Fibroblast of villous mesenchyme (primary cell): ENCODE measurements at regions not wholly inside any gene's neighbourhood (a gene's known extent, or its start where the extent isn't known, plus 50 kb on each side); places are given as distances from the start of the nearest gene placed in this dataset.

Source experiments
- DNase-seq: peaks from one replicate; pipeline ENCODE4 v3.0.0-alpha.2; 2010; ENCODE audit warnings: low read depth
- H3K4me3 ChIP-seq: 2 replicates; pipeline ENCODE4 v1.5.1; 2011; ENCODE audit warnings: low read depth, mild to moderate bottlenecking, low read length
- CTCF ChIP-seq: IDR thresholded peaks from 2 replicates; pipeline ENCODE4 v1.5.1; 2012; ENCODE audit warnings: low read depth, mild to moderate bottlenecking, low read length; ENCODE audit not compliant: insufficient read depth

GRCh38 chr13:106318941-106319411 lies 216.5 kb downstream of the EFNB2 start:
- no peak for TF ChIP-seq CTCF
- DNase-seq: peak; percentile 93
- no peak overlapping the region for H3K4me3 ChIP-seq

DNA sequence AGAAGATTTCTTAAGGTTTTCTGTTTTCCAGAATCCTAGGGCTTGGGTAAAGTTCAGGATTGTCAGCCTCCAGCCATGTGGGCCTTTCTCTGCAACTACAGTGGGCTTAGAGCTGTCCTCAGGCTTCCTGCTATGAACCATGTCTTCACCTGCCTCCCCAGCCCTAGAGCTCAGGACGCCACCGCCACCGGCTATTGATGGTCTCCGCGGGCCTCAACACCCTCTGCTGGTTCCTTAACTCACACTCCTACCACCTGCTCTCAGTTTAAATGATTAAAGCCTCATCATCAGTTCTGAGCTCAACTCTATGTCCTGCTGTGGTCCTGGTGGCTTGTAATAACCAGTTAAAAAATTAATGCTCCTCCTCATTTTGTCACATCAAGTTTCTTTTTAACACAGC lies 221.0 kb downstream of the EFNB2 start:
- TF ChIP-seq CTCF: no peak
- DNase-seq: no peak

DNA sequence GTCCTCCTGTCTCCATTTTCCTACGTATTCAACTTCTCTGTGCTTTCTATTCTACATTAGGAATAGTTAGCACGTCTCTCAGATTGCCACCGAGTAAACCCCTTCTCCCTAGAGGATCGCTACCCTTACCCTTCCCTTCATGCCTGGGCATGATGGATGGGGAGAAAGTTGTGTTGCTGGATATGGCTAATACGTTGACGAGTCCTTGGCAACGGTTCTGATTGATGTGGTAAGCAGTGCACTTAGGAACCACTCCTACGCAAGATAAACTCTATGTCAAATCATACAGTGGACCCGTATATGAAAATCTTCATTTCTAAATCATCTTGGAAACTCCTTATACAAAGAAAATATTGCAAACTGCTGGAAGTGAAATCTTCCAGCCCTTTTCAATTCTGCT lies 224.5 kb downstream of the EFNB2 start:
- no peak for TF ChIP-seq CTCF
- no peak overlapping the region for H3K4me3 ChIP-seq
- no peak for DNase-seq

More for the DNA sequence above, 221.0 kb downstream of the EFNB2 start:
- H3K4me3 ChIP-seq: no peak overlapping the region

GRCh38 chr13:106310291-106310865 lies 225.1 kb downstream of the EFNB2 start:
- no peak for DNase-seq
- no peak for TF ChIP-seq CTCF
- no peak overlapping the region for H3K4me3 ChIP-seq

GRCh38 chr13:106306748-106307277 lies 228.6 kb downstream of the EFNB2 start:
- no peak for TF ChIP-seq CTCF
- DNase-seq: no peak
- H3K4me3 ChIP-seq: no peak overlapping the region

DNA sequence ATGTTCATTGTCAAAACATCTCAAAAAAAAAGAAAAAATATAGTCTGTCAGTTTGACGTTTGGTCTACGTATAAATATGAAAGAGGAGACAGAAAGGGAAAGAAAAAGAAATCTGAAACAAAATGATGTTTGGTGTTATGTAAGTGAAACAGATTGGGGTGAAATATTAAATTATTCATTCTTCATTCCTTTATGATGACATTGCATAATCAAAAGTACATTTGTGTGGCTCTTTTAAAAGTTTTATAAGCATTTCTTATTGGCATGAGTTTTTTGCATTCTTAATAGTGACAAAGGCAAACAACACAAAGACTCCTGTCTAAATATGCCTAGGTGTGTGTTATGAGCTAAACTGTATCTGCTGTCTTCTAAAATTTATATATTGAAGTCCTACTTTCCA lies 232.6 kb downstream of the EFNB2 start:
- no peak overlapping the region for H3K4me3 ChIP-seq
- no peak for DNase-seq
- no peak for TF ChIP-seq CTCF

- H3K4me3 ChIP-seq: no peak overlapping the region
- TF ChIP-seq CTCF: no peak
- no peak for DNase-seq
Observed at GRCh38 chr13:106302011-106302410, 233.5 kb downstream of the EFNB2 start.
